K562 (cell line): ENCODE measurements at regions not wholly inside any gene's neighbourhood (a gene's known extent, or its start where the extent isn't known, plus 50 kb on each side); places are given as distances from the start of the nearest gene placed in this dataset.

Experiments used
- ATF6 ChIP-seq: sonication (generic); formaldehyde crosslinking; IDR thresholded peaks from 2 replicates; pipeline ENCODE4 v1.4.0; 2020; ENCODE audit warnings: mild to moderate bottlenecking, missing genetic modification reagents
- CBX2 ChIP-seq: fragments of 200-600 bp; sonication (generic); IDR thresholded peaks from one replicate; pipeline ENCODE4 v1.6.1; 2012; ENCODE audit warnings: mild to moderate bottlenecking, low read length, inconsistent platforms; ENCODE audit not compliant: insufficient read depth, poor library complexity, severe bottlenecking
- EP300 ChIP-seq: IDR thresholded peaks from 2 replicates; pipeline ENCODE4 v1.6.1; 2012; ENCODE audit warnings: low read length, improper control_type of control experiment

GRCh38 chr1:22287946-22288520 is 145.1 kb upstream of the WNT4 start:
- TF ChIP-seq CBX2 (no peak), ATF6 (CRISPR knock-in tag) (no peak), EP300 (no peak)
